ENCODE measurements at regions not wholly inside any gene's neighbourhood (a gene's known extent, or its start where the extent isn't known, plus 50 kb on each side); places are given as distances from the start of the nearest gene placed in this dataset.
"Not testable (repeated sequence)": the region's sequence is repeated elsewhere in the genome, so short reads cannot be mapped to it uniquely, and the experiment has no call there.

DNA sequence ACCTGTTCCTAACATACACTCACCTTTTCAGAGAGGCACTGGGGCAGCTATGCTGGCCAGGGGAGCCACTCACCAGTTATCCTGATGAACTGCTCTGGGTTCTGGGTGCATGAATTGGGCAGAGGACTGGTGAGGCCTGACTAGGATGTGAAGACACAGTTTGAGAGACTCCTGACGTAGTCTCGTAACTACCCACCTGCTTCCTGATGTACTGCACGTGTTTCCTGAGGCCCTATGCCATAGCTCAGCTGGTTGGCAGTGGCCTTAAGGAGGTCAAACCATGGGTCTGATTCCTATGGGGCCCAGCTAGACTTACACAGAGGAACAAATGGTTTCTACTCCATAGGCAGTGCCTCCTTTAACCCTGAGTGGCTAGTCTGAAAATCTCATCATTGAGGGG, 351.7 kb upstream of the FRG2C start:
- H3K4me3 ChIP-seq (ENCODE audit: low read depth, low read length) = not testable (repeated sequence)

DNA sequence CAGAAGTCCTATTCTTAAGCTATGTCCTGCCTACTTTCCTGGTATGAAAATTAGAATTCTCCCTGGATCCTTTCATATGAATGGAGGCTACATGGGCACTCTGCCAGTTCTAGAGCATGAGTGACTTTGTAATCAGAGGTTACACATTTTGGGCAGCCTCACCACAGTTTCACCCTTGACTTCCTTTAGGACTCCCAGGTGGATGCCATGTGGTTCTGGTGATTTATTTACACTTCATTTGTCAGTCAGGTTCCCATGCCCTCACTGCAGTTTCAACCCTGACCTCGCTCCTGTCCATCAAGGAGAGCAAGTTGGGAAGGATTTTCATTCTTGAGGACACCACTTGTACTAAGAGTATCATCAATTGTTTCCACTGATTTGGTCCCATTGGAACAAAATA, 344.4 kb upstream of the FRG2C start:
- H3K4me3 ChIP-seq (ENCODE audit: low read depth, low read length) = not testable (repeated sequence)

- no peak overlapping the region for H3K4me3 ChIP-seq (ENCODE audit: low read depth, low read length)
These were observed 343.8 kb upstream of the FRG2C start for GRCh38 chr3:75320369-75320768.

- H3K4me3 ChIP-seq (ENCODE audit: low read depth, low read length) = no peak overlapping the region
These were observed 343.1 kb upstream of the FRG2C start for GRCh38 chr3:75321060-75321459.

DNA sequence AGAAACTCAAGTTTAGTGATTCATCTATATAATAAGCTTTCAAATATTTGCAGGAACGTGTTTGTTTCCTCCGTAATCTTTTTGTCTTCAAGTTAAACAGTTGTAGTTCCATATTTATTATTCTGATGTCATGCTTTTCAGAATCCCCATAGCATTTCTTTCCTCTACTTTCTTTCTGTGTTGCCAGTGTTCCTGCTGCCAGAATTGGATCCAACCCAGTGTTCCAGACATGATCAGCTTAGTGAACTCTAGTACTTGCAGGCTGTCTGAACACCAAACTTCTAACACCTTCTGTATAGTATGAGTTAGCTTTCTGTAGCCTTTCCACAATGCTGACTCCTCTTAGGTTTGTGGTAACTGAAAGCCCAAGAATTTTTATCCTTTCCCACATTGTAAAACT, 340.2 kb upstream of the FRG2C start:
- not testable (repeated sequence) for H3K4me3 ChIP-seq (ENCODE audit: low read depth, low read length)

DNA sequence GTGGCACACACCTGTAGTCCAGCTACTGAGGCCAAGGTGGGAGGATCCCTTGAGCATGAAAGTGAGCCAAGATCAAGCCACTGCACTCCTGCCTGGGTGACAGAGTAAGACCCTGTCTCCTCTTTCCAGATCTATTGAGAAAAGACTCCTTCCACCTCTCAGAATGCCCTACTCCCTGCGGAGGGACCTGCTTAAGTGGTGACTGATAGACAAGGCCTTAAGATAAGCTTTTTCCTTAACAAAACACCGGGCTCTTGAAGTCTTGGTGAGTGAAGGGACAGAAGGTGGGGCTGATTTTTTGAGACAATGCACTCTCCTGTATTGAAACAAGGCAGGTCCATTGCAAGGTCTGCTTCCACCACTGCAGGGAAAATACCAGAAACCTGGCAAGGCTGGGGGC, 338.4 kb upstream of the FRG2C start:
- H3K4me3 ChIP-seq (ENCODE audit: low read depth, low read length) = no peak overlapping the region

- no peak overlapping the region for H3K4me3 ChIP-seq (ENCODE audit: low read depth, low read length)
These were observed 336.7 kb upstream of the FRG2C start for GRCh38 chr3:75327453-75327852.

- no peak overlapping the region for H3K4me3 ChIP-seq (ENCODE audit: low read depth, low read length)
These were observed 334.5 kb upstream of the FRG2C start for GRCh38 chr3:75329476-75330097.

GRCh38 chr3:75330446-75330845, 333.7 kb upstream of the FRG2C start:
- not testable (repeated sequence) for H3K4me3 ChIP-seq (ENCODE audit: low read depth, low read length)

GRCh38 chr3:75332090-75332489, 332.0 kb upstream of the FRG2C start:
- H3K4me3 ChIP-seq (ENCODE audit: low read depth, low read length) = not testable (repeated sequence)

DNA sequence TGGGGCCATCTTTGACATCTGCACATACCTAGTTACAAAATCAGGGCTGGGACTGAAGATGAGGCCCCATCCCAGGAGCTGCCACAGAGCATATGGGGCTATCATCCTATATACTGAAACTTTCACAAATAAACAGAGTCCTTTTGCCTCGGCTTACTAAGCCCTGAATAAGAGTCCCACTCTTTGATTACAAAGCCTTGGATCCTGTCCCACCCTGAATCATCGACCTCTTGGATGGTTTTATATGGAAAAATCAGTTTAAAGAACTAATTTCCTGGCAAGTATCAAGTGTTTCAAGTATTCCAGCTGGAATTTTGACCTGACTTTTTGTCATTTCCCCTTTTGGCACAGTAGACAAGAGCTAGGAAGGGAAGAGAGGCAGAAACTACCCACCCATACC, 331.3 kb upstream of the FRG2C start:
- no peak overlapping the region for H3K4me3 ChIP-seq (ENCODE audit: low read depth, low read length)

- H3K4me3 ChIP-seq (ENCODE audit: low read depth, low read length) = no peak overlapping the region
These were observed 329.8 kb upstream of the FRG2C start for GRCh38 chr3:75334299-75334698.

- no peak overlapping the region for H3K4me3 ChIP-seq (ENCODE audit: low read depth, low read length)
These were observed 326.8 kb upstream of the FRG2C start for GRCh38 chr3:75337226-75337900.

DNA sequence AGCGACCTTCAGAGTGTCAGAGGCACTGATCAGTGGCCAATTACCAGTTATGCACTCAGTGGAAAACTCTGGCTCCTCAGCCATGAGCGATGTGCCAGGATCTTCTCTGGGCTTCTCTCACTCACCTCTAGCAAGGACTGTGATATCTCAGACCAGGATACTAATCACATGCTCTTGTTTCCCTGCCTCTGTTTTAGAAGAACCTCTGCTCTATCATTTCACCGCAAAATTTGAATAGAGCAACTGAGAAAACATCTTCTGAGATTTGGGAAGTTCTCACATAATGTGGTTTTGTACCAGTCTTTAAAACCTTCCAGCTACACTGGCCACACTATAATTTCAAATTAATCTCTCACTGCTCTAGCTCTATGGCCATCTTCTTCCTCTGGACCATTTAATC, 325.8 kb upstream of the FRG2C start:
- H3K4me3 ChIP-seq (ENCODE audit: low read depth, low read length) = no peak overlapping the region

- no peak overlapping the region for H3K4me3 ChIP-seq (ENCODE audit: low read depth, low read length)
These were observed 322.6 kb upstream of the FRG2C start for GRCh38 chr3:75341324-75342067.

GRCh38 chr3:75342425-75342824, 321.7 kb upstream of the FRG2C start:
- H3K4me3 ChIP-seq (ENCODE audit: low read depth, low read length) = no peak overlapping the region

GRCh38 chr3:75350536-75350935, 313.6 kb upstream of the FRG2C start:
- H3K4me3 ChIP-seq (ENCODE audit: low read depth, low read length) = not testable (repeated sequence)

- H3K4me3 ChIP-seq (ENCODE audit: low read depth, low read length) = not testable (repeated sequence)
These were observed 301.9 kb upstream of the FRG2C start for GRCh38 chr3:75362086-75362784.

DNA sequence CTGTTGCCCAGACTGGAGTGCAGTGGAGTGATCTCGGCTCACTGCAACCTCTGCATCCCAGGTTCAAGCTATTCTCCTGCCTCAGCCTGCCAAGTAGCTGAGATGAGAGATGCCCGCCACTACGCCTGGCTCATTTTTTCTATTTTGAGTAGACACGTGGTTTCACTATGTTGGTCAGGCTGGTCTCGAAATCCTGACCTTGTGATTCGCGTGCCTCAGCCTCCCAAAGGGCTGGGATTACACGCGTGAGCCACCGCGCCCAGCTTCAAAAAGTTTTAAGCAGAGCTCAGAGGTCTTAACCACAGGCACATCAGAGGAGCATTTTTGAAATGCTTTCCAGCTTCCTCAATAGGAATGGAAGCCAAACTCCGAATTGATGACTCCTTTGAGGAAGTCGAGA, 291.2 kb upstream of the FRG2C start:
- H3K4me3 ChIP-seq (ENCODE audit: low read depth, low read length) = not testable (repeated sequence)

GRCh38 chr3:75379840-75380239, 284.3 kb upstream of the FRG2C start:
- H3K4me3 ChIP-seq (ENCODE audit: low read depth, low read length) = not testable (repeated sequence)

DNA sequence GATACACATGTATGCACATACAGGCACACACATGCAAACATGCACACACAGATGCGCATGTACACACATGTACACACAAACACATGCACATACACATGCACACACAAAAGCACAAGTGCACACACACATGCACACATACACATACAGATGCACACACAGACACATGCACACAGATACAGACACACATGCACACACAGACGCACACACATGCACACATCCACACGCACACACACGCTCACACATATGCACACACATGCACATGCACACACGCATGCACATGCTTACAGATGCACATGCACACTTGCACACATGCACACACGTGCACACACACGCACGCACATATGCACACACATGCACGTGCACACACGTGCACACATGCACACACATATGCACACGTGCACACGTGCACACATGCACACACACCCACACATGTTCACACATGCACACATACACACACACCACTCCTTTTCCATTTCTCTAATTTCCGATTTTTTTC, 283.8 kb upstream of the FRG2C start:
- H3K4me3 ChIP-seq (ENCODE audit: low read depth, low read length) = no peak overlapping the region
